Cardiac fibroblast (primary cell): ENCODE measurements at regions not wholly inside any gene's neighbourhood (a gene's known extent, or its start where the extent isn't known, plus 50 kb on each side); places are given as distances from the start of the nearest gene placed in this dataset.

Experiments
- DNase-seq, 2 donors: peaks; one replicate each; pipeline versions ENCODE4 v3.0.0 to v3.0.0-alpha.2; 2010; ENCODE audit warnings: low read depth in 2 of 2
- H3K4me3 ChIP-seq, 2 donors: replicated peaks in 1 of 2; 1 replicate in 1 of 2; 2 replicates in 1 of 2; pipeline ENCODE4 v1.5.1; 2011; ENCODE audit warnings: low read depth in 2 of 2, low read length in 2 of 2, mild to moderate bottlenecking in 2 of 2, moderate library complexity in 1 of 2
- TF ChIP-seq, protein P1 (sequence below): IDR thresholded peaks from one replicate; pipeline ENCODE4 v1.5.1; 2011; ENCODE audit warnings: low read depth, mild to moderate bottlenecking, low read length, inconsistent platforms

DNA sequence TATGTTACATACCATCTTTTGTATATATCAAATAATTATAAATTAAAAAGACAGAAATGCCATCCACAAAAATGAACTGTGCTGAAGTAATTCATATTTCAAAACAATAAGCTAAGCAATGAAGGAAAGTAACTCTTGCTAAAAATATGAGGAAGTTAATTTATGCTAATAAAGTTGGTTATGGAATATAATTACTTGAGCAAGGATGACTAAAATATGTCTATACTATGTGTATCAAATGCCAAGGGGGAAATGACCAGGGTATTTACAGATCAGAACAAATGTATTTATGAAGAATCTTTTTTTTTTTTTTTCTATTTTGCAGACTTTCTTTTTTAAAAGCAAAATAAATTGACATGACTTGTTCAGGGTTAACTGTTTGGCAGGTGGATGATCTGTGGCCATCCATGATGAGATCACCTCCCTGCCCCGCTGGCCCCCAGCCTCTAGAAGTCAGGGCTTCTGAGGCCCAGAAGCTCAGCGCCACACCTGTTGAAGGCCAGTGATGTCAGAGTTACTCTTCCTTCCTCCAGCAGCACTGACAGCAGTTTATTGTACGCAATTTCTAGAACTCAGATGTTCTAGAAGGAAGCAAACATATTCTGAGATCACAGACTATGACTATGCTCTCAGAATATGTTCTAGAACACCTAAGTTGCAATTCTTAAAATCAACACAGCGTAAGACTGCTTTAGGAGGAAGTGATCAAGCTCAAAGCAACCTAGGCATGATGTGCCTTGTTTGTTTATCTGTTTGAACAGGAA is 196.1 kb upstream of the KLF14 start:
- TF ChIP-seq, protein P1, sequence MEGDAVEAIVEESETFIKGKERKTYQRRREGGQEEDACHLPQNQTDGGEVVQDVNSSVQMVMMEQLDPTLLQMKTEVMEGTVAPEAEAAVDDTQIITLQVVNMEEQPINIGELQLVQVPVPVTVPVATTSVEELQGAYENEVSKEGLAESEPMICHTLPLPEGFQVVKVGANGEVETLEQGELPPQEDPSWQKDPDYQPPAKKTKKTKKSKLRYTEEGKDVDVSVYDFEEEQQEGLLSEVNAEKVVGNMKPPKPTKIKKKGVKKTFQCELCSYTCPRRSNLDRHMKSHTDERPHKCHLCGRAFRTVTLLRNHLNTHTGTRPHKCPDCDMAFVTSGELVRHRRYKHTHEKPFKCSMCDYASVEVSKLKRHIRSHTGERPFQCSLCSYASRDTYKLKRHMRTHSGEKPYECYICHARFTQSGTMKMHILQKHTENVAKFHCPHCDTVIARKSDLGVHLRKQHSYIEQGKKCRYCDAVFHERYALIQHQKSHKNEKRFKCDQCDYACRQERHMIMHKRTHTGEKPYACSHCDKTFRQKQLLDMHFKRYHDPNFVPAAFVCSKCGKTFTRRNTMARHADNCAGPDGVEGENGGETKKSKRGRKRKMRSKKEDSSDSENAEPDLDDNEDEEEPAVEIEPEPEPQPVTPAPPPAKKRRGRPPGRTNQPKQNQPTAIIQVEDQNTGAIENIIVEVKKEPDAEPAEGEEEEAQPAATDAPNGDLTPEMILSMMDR, result no peak
- DNase-seq, result peak in 1 of 2 donors; percentile 67
- H3K4me3 ChIP-seq, result no peak overlapping the region

DNA sequence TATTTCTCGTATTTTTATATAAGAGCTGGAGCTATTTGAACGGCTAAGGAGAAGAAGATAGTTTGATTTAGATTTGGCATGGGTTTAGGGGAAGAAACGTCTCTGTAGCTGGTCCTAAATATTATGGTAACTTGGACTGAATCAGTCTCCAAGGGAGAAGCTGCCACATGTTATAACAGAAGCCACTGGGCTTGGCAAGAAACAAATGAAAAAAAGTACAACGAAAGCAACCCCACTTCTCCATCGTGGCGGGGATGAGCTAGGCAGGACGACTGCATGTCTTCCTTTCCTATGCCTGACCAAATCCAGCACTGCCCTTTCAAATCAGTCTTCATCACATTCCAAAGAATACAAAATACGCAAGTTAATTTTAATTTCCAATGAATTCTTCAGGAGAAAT is 196.7 kb upstream of the KLF14 start:
- no peak overlapping the region for H3K4me3 ChIP-seq
- no peak for DNase-seq
- TF ChIP-seq, protein P1, result no peak

DNA sequence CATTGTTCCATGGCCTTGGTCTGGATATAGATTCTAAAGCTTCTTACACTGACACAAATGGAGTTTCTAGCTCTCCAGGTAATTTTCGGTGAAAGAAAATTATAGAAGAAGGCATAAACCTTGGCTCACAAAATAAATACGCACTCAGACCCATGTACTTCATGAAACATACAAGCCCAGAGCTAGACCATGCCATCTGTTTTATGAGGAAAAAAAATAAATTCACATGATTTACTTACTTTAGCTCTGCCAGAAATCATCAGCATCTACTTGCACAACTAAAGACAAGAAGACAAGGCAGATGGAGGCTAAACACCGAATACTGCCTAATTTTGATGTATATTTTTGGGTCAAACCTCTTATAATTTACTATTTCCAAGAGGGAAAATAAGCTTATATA is 197.4 kb upstream of the KLF14 start:
- TF ChIP-seq, protein P1, result no peak
- no peak for DNase-seq
- H3K4me3 ChIP-seq, result no peak overlapping the region

DNA sequence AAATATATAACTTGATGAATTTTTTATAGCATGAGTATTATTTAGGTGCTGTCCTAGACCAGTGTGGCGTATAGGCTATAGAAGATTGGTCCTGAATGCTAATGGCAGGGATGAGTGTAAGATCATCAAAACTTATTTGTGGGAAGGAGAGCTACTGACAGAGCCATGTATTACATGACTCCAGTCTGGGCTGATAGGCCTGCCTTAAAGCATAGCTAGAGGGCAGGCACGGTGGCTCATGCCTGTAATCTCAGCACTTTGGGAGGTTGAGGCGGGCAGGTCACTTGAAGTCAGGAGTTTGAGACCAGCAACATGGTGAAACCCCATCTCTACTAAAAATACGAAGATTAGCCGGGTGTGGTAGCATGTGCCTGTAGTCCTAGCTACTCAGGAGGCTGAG is 198.1 kb upstream of the KLF14 start:
- no peak overlapping the region for H3K4me3 ChIP-seq
- no peak for DNase-seq
- TF ChIP-seq, protein P1, result no peak

DNA sequence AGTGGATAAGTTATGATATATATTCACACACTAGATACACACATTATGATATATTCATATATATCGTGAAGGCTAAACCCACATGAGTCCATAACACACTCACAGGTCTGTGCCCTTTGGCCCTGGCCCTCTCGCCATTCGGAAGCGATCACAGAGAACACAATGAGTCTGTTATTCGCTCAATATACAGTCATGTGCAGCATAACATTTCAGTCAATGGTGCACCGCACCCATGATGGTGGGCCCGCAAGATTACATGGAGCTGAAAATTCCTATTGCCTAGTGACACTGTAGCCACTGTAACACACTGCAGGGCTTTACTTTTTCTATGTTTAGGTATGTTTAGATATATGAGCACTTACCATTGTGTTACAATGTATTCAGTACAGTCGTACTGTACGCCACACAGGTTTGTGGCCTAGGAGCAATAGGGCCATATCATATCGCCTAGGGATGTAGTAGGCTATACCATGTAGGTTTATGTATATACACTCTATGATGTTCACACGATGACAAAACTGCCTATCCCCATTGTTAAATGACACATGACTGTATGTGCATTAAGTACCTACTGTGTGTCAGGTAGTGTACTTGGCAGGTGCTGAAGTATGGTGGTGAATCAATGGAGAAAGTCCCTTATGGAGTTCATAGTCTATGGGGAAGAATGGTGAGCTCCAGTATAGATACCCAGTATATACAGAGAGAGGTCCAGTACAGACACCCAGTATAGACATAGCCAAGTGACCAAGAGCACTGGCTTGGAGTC is 198.8 kb upstream of the KLF14 start:
- no peak overlapping the region for H3K4me3 ChIP-seq
- TF ChIP-seq, protein P1, result no peak
- no peak for DNase-seq

DNA sequence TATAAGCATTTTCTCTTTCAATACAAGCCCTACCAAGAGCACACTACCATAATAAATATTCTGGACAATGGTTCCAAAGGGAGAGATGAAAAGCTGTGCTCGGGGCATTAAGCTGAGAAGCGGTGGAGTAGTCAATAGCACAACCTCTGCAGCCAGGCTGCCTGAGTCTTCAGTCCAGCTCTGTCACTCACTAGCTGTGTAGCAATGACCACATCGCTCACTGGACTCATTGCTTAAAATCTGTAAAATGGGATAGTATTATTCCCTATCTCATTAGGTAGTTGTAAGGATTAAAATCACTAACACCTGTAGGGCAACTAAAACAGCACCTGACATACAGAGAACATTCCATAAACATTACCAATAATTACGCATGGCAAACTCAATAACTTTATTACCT is 199.9 kb upstream of the KLF14 start:
- DNase-seq, result no peak
- H3K4me3 ChIP-seq, result no peak overlapping the region
- TF ChIP-seq, protein P1, result no peak
